Gastroesophageal sphincter (tissue), 4 donors: ENCODE measurements at regions not wholly inside any gene's neighbourhood (a gene's known extent, or its start where the extent isn't known, plus 50 kb on each side); places are given as distances from the start of the nearest gene placed in this dataset.
"Not testable (repeated sequence)": the region's sequence is repeated elsewhere in the genome, so short reads cannot be mapped to it uniquely, and the experiment has no call there.

ENCODE experiments used
- ATAC-seq: fragments of 150-250 bp; one replicate; pipeline ENCODE4 v1.9.1; 2016; ENCODE audit warnings: mild to moderate bottlenecking, moderate library complexity
- H3K27ac ChIP-seq, 4 donors: fragments of 200-600 bp; sonication (generic) in 3 of 4; 1 replicate in 3 of 4; 2 replicates in 1 of 4; pipeline ENCODE4 v1.5.1; 2016 to 2019
- H3K27me3 ChIP-seq: fragments of 200-600 bp; sonication (generic); one replicate; pipeline ENCODE4 v1.5.1; 2019
- H3K36me3 ChIP-seq, 2 donors: fragments of 200-600 bp; sonication (generic); one replicate each; pipeline ENCODE4 v1.5.1; 2019; ENCODE audit warnings: control low read depth in 1 of 2
- H3K4me1 ChIP-seq, 3 donors: fragments of 200-600 bp; sonication (generic); 1 replicate in 2 of 3; 2 replicates in 1 of 3; pipeline ENCODE4 v1.5.1; 2016 to 2019; ENCODE audit warnings: control low read depth in 2 of 3
- H3K4me3 ChIP-seq, 2 donors: fragments of 200-600 bp; sonication (generic); one replicate each; pipeline ENCODE4 v1.5.1; 2019; ENCODE audit warnings: mild to moderate bottlenecking in 1 of 2, moderate library complexity in 1 of 2
- H3K9me3 ChIP-seq, 3 donors: fragments of 200-600 bp; sonication (generic); one replicate each; pipeline ENCODE4 v1.5.1; 2017 to 2019; ENCODE audit warnings: control low read depth in 2 of 3
- EP300 ChIP-seq: sonication (generic); formaldehyde crosslinking; IDR thresholded peaks from one replicate; pipeline ENCODE4 v1.6.1; 2017; ENCODE audit warnings: antibody characterized with exemption, mild to moderate bottlenecking
- POLR2A ChIP-seq, 2 donors: fragments of 450-650 bp; IDR thresholded peaks; one replicate each; pipeline ENCODE4 v1.6.1; 2017; ENCODE audit warnings: antibody characterized with exemption in 2 of 2, mild to moderate bottlenecking in 2 of 2, moderate library complexity in 1 of 2
- POLR2AphosphoS5 ChIP-seq: sonication (generic); formaldehyde crosslinking; IDR thresholded peaks from one replicate; pipeline ENCODE4 v1.6.1; 2017; ENCODE audit warnings: antibody characterized with exemption
- WGBS, 2 donors: methylation state at CpG; one replicate each; pipeline ENCODE4 v1.1.5; 2018; ENCODE audit warnings: low coverage in 1 of 2; 5-methylcytosine and 5-hydroxymethylcytosine counted together
- TF ChIP-seq, protein P1 (sequence below), 4 experiments: fragments of 200-600 bp in 2 of 4; fragments of 450-650 bp in 2 of 4; sonication (generic) in 1 of 4; IDR thresholded peaks; one replicate each; pipeline ENCODE4 v1.5.1; 2017 to 2019; ENCODE audit warnings: antibody characterized with exemption in 4 of 4, mild to moderate bottlenecking in 2 of 4, moderate library complexity in 2 of 4

DNA sequence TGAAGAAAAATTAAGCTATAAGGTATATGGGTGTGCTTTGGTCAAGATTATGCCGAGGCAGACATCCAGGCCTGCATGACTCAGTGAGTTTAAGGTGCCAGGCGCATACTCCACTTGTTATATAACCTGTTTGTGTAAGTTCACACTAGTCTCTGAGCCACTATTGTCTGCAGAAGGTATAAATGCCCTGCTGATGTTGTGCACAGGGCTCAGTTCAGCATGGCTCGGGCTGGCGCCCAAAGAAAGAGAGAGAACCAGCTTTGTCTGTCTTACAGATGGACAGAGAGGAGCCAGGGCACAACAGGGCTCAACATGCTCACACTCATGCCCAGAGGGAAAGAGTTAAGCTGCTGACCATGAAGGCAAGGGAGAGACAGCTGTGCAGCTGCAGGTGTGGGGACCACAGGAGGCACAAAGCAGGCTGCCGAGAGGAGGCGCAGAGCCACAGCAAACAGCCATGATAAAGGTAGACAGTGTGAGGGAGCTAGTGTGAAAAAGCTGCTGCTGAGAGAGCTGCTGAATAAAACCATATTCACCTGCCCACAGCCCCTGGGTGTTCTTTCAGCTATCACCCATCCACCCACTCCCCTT is 1587.6 kb upstream of the C9orf72 start:
- no peaks in the 10 kb centered on the region for H3K36me3 ChIP-seq
- H3K27ac ChIP-seq, result no peak overlapping the region
- WGBS, 2 donors, result 77 to 80% methylated on average over 5 of the region's 6 CpGs
- TF ChIP-seq POLR2AphosphoS5, result no peak
- no peak for TF ChIP-seq POLR2A (IDR thresholded peaks at IDR 0.05)
- TF ChIP-seq, protein P1, sequence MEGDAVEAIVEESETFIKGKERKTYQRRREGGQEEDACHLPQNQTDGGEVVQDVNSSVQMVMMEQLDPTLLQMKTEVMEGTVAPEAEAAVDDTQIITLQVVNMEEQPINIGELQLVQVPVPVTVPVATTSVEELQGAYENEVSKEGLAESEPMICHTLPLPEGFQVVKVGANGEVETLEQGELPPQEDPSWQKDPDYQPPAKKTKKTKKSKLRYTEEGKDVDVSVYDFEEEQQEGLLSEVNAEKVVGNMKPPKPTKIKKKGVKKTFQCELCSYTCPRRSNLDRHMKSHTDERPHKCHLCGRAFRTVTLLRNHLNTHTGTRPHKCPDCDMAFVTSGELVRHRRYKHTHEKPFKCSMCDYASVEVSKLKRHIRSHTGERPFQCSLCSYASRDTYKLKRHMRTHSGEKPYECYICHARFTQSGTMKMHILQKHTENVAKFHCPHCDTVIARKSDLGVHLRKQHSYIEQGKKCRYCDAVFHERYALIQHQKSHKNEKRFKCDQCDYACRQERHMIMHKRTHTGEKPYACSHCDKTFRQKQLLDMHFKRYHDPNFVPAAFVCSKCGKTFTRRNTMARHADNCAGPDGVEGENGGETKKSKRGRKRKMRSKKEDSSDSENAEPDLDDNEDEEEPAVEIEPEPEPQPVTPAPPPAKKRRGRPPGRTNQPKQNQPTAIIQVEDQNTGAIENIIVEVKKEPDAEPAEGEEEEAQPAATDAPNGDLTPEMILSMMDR (IDR thresholded peaks at IDR 0.05), result no peak
- no peak for TF ChIP-seq EP300
- no peaks in the 10 kb centered on the region for H3K4me1 ChIP-seq
- no peaks in the 10 kb centered on the region for H3K9me3 ChIP-seq
- ATAC-seq, result no peak
- H3K27me3 ChIP-seq, result no peaks in the 10 kb centered on the region
- H3K4me3 ChIP-seq, result no peak overlapping the region

DNA sequence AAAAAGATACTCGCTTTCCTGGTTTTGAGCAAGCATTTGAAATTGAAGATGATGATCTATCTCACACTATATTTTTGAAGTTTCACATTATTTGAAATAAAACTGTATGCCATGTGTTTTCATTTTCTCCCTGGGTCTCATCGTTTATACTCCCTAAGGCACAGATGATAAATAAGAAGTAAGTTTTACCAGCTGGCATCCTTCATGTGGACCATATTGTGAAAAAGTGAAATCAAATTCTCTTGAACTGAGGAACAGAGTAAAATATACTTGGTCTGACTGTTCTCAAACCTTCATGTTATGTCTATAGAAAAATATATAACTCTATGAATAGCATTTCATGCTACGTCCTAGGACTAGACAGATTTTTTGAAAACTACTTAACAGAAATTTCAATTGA is 1600.9 kb upstream of the C9orf72 start:
- no peaks in the 10 kb centered on the region for H3K9me3 ChIP-seq
- no peak overlapping the region for H3K27ac ChIP-seq
- no peak for TF ChIP-seq POLR2AphosphoS5
- no peak for TF ChIP-seq EP300
- no peak for TF ChIP-seq POLR2A (IDR thresholded peaks at IDR 0.05)
- TF ChIP-seq, protein P1 (IDR thresholded peaks at IDR 0.05), result no peak
- no peaks in the 10 kb centered on the region for H3K4me1 ChIP-seq
- H3K27me3 ChIP-seq, result peaks cover 5% of the 10 kb centered on the region
- no peak for ATAC-seq
- H3K36me3 ChIP-seq, result no peaks in the 10 kb centered on the region
- no peak overlapping the region for H3K4me3 ChIP-seq
- 63 to 66% methylated on average over 3 of the region's 3 CpGs for WGBS, 2 donors

DNA sequence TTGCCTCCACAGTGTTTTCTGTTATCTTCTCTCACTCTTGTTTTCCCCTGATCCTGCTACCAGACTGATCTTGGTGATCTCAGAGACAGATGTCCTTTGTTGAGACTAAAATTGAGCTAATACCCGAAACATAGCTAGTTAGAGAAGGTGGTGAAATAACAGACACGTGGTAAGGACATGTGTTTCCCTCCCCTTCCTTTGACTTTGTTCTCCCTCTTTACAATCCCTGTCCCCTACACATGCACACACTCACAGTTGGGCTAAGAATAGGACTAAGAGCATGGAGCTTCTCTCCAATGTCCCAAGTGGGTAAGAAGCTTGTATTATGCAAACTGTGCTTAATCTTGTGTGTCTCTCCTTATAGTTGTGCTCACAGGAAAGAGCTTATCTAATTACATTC is 1603.0 kb upstream of the C9orf72 start:
- no peak for ATAC-seq
- no peaks in the 10 kb centered on the region for H3K36me3 ChIP-seq
- H3K27me3 ChIP-seq, result no peaks in the 10 kb centered on the region
- no peaks in the 10 kb centered on the region for H3K9me3 ChIP-seq
- H3K4me1 ChIP-seq, result no peaks in the 10 kb centered on the region
- no peak overlapping the region for H3K27ac ChIP-seq
- TF ChIP-seq POLR2AphosphoS5 (no peak), EP300 (no peak), POLR2A (IDR thresholded peaks at IDR 0.05) (no peak)
- TF ChIP-seq, protein P1 (IDR thresholded peaks at IDR 0.05), result no peak
- no peak overlapping the region for H3K4me3 ChIP-seq
- WGBS, 2 donors, result 66 to 100% methylated on average over 1 to 2 of the region's 2 CpGs

DNA sequence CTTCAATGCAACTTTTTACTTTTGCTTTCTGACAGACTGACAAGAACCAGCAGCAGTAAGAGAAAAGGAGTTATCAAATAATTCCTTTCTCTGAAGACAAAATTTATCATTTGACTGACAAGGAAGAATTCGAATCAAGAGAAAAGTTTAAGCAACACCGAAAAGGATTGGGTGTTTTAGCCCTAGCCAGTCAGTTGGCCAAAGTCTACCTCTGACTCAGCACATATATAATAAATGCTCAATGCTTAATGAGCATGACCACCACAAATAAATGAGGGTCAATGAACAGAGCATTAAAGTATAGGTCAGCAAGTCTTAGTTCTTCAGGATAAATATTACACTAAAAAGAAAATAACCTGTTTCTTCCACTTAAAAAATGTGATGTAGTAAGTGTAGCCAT is 1603.5 kb upstream of the C9orf72 start:
- H3K27ac ChIP-seq, result no peak overlapping the region
- TF ChIP-seq EP300, result no peak
- no peak for TF ChIP-seq POLR2A (IDR thresholded peaks at IDR 0.05)
- TF ChIP-seq POLR2AphosphoS5, result no peak
- TF ChIP-seq, protein P1 (IDR thresholded peaks at IDR 0.05), result no peak
- H3K27me3 ChIP-seq, result no peaks in the 10 kb centered on the region
- 39 to 50% methylated on average over 2 of the region's 2 CpGs for WGBS, 2 donors
- no peak overlapping the region for H3K4me3 ChIP-seq
- no peak for ATAC-seq
- no peaks in the 10 kb centered on the region for H3K9me3 ChIP-seq
- H3K36me3 ChIP-seq, result no peaks in the 10 kb centered on the region
- H3K4me1 ChIP-seq, result no peaks in the 10 kb centered on the region

DNA sequence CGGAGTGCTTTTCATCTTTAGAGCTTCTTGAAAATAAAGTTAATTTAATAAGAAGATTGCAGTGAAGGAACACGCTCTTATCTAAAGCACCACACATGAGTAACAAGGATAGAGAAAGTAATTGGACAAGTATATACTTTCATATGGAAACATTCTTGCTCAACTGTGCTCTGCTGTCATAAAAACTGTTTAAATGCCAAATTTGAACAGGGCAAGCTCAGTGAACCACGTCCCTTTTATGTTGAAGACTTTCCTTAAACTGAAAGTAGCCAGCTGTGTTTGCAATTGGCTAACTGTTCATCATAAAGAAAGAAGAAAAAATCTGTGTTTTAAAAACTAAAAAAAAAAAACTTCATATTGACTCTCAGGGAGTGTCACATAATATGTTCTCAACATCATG is 1610.7 kb upstream of the C9orf72 start:
- no peak for TF ChIP-seq POLR2AphosphoS5
- TF ChIP-seq EP300, result no peak
- TF ChIP-seq, protein P1 (IDR thresholded peaks at IDR 0.05), result no peak
- no peak for TF ChIP-seq POLR2A (IDR thresholded peaks at IDR 0.05)
- no peaks in the 10 kb centered on the region for H3K36me3 ChIP-seq
- 20 to 52% methylated on average over 3 of the region's 3 CpGs for WGBS, 2 donors
- H3K4me3 ChIP-seq, result no peak overlapping the region
- no peaks in the 10 kb centered on the region for H3K4me1 ChIP-seq
- H3K27me3 ChIP-seq, result no peaks in the 10 kb centered on the region
- no peaks in the 10 kb centered on the region for H3K9me3 ChIP-seq
- no peak for ATAC-seq
- H3K27ac ChIP-seq, result no peak overlapping the region

DNA sequence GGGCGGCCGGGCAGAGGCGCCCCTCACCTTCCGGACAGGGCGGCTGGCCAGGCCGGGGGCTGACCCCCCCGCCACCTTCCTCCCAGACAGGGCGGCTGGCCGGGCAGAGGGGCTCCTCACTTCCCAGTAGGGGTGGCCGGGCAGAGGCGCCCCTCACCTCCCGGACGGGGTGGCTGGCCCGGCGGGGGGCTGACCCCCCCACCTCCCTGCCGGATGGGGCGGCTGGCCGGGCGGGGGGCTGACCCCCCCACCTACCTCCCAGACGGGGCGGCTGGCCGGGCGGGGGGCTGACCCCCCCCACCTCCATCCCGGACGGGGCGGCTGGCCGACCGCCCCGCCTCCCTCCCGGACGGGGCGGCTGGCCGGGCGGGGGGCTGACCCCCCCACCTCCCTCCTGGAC is 1615.5 kb upstream of the C9orf72 start:
- ATAC-seq, H3K9me3 ChIP-seq, H3K4me1 ChIP-seq, H3K27ac ChIP-seq, H3K36me3 ChIP-seq, H3K4me3 ChIP-seq, H3K27me3 ChIP-seq: not testable (repeated sequence)
- no CpG with 5 or more reads among the region's 34 CpGs for WGBS, 2 donors

DNA sequence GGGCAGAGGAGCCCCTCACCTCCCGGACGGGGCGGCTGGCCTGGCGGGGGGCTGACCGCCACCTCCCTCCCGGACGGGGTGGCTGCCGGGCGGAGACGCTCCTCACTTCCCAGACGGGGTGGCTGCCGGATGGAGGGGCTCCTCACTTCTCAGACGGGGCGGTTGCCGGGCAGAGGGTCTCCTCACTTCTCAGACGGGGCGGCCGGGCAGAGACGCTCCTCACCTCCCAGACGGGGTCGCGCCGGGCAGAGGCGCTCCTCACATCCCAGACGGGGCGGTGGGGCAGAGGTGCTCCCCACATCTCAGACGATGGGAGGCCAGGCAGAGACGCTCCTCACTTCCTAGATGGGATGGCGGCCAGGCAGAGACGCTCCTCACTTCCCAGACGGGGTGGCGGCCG is 1615.9 kb upstream of the C9orf72 start:
- H3K27me3 ChIP-seq, H3K4me3 ChIP-seq, H3K4me1 ChIP-seq, H3K27ac ChIP-seq, H3K36me3 ChIP-seq, ATAC-seq, H3K9me3 ChIP-seq: not testable (repeated sequence)
- WGBS, 2 donors, result no CpG with 5 or more reads among the region's 33 CpGs
